ENCODE measurements at regions not wholly inside any gene's neighbourhood (a gene's known extent, or its start where the extent isn't known, plus 50 kb on each side); places are given as distances from the start of the nearest gene placed in this dataset.

DNA sequence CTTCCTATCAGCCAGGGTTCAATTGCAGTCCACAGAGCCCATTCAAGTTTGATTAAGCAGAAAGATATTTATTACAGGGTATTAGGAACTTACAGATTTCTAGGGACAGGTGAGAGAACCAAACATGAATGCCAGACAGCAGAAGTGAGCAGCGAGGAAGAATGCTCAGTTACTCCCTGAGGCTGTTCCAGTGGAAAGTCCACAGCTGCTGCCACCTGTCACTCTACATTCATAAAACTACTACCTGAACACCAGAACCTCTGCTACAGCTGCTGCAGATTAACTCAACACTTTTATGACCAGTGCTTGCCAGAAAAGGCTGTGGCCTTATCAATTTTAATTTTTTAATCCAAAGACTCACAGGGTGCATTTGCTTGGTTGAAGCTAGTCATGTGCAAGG lies 325.4 kb upstream of the ONECUT1 start:
- Histone ChIP-seq H3K27me3 (ENCODE audit: insufficient read depth, low read length) (no peaks in the 10 kb centered on the region), H3K4me3 (ENCODE audit: low read depth, low read length, poor library complexity, severe bottlenecking) (no peak overlapping the region), H3K9me3 (ENCODE audit: low read length) (no peaks in the 10 kb centered on the region), H3K36me3 (ENCODE audit: insufficient read depth, low read length) (no peaks in the 10 kb centered on the region), H3F3A (ENCODE audit: insufficient read depth, low read length) (no peaks in the 10 kb centered on the region), H3K4me1 (ENCODE audit: insufficient read depth, low read length, severe bottlenecking) (no peaks in the 10 kb centered on the region), H3K9me2 (ENCODE audit: low read depth, low read length) (no peaks in the 10 kb centered on the region), H3K79me2 (ENCODE audit: insufficient read depth, low read length) (no peaks in the 10 kb centered on the region), H4K20me1 (ENCODE audit: insufficient read depth, low read length) (no peaks in the 10 kb centered on the region), H3K9ac (ENCODE audit: low read length) (no peak overlapping the region), H2AFZ (ENCODE audit: low read length) (no peak overlapping the region), H3K27ac (ENCODE audit: low read depth, low read length, poor library complexity, severe bottlenecking) (no peak overlapping the region), H3K4me2 (ENCODE audit: low read length) (no peak overlapping the region)
- TF ChIP-seq, protein P1, sequence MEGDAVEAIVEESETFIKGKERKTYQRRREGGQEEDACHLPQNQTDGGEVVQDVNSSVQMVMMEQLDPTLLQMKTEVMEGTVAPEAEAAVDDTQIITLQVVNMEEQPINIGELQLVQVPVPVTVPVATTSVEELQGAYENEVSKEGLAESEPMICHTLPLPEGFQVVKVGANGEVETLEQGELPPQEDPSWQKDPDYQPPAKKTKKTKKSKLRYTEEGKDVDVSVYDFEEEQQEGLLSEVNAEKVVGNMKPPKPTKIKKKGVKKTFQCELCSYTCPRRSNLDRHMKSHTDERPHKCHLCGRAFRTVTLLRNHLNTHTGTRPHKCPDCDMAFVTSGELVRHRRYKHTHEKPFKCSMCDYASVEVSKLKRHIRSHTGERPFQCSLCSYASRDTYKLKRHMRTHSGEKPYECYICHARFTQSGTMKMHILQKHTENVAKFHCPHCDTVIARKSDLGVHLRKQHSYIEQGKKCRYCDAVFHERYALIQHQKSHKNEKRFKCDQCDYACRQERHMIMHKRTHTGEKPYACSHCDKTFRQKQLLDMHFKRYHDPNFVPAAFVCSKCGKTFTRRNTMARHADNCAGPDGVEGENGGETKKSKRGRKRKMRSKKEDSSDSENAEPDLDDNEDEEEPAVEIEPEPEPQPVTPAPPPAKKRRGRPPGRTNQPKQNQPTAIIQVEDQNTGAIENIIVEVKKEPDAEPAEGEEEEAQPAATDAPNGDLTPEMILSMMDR (IDR thresholded peaks at IDR 0.05; ENCODE audit: low read length) = no peak
- TF ChIP-seq EZH2 (IDR thresholded peaks at IDR 0.05; ENCODE audit: borderline replicate concordance, low read length) = no peak

DNA sequence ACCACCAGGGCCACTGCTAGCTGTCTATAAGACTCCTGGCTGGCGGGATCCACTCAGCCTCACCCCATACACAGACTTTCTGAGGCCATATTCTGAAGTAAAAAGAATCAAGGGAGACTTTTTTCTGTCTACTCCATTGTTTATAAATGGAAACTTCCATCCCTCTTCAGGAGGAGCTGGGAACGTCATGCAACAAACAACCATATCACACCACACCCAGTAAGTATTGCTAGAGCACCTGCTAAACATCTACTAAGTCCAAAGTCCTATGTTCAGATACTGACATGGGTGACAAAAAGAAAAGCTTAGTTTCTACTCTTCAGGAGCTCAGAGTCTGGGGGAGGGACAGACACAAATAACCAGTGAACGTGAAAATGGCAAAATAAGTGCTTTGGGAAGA lies 324.8 kb upstream of the ONECUT1 start:
- Histone ChIP-seq H3K4me1 (ENCODE audit: insufficient read depth, low read length, severe bottlenecking) (no peaks in the 10 kb centered on the region), H3K36me3 (ENCODE audit: insufficient read depth, low read length) (no peaks in the 10 kb centered on the region), H3K79me2 (ENCODE audit: insufficient read depth, low read length) (no peaks in the 10 kb centered on the region), H3K9me2 (ENCODE audit: low read depth, low read length) (no peaks in the 10 kb centered on the region), H3K9ac (ENCODE audit: low read length) (no peak overlapping the region), H3F3A (ENCODE audit: insufficient read depth, low read length) (no peaks in the 10 kb centered on the region), H2AFZ (ENCODE audit: low read length) (no peak overlapping the region), H4K20me1 (ENCODE audit: insufficient read depth, low read length) (no peaks in the 10 kb centered on the region), H3K9me3 (ENCODE audit: low read length) (no peaks in the 10 kb centered on the region), H3K27ac (ENCODE audit: low read depth, low read length, poor library complexity, severe bottlenecking) (no peak overlapping the region), H3K27me3 (ENCODE audit: insufficient read depth, low read length) (no peaks in the 10 kb centered on the region), H3K4me3 (ENCODE audit: low read depth, low read length, poor library complexity, severe bottlenecking) (no peak overlapping the region), H3K4me2 (ENCODE audit: low read length) (no peak overlapping the region)
- TF ChIP-seq, protein P1 (IDR thresholded peaks at IDR 0.05; ENCODE audit: low read length) = no peak
- no peak for TF ChIP-seq EZH2 (IDR thresholded peaks at IDR 0.05; ENCODE audit: borderline replicate concordance, low read length)

GRCh38 chr15:53110999-53111398 lies 320.9 kb upstream of the ONECUT1 start:
- no peak for TF ChIP-seq EZH2 (IDR thresholded peaks at IDR 0.05; ENCODE audit: borderline replicate concordance, low read length)
- TF ChIP-seq, protein P1 (IDR thresholded peaks at IDR 0.05; ENCODE audit: low read length) = no peak
- H3K79me2 ChIP-seq (ENCODE audit: insufficient read depth, low read length) = no peaks in the 10 kb centered on the region
- no peak overlapping the region for H3K4me3 ChIP-seq (ENCODE audit: low read depth, low read length, poor library complexity, severe bottlenecking)
- no peaks in the 10 kb centered on the region for H3K9me2 ChIP-seq (ENCODE audit: low read depth, low read length)
- no peaks in the 10 kb centered on the region for H3F3A ChIP-seq (ENCODE audit: insufficient read depth, low read length)
- H3K4me2 ChIP-seq (ENCODE audit: low read length) = no peak overlapping the region
- H3K27ac ChIP-seq (ENCODE audit: low read depth, low read length, poor library complexity, severe bottlenecking) = no peak overlapping the region
- H3K27me3 ChIP-seq (ENCODE audit: insufficient read depth, low read length) = no peaks in the 10 kb centered on the region
- H4K20me1 ChIP-seq (ENCODE audit: insufficient read depth, low read length) = no peaks in the 10 kb centered on the region
- no peaks in the 10 kb centered on the region for H3K9me3 ChIP-seq (ENCODE audit: low read length)
- H3K4me1 ChIP-seq (ENCODE audit: insufficient read depth, low read length, severe bottlenecking) = no peaks in the 10 kb centered on the region
- no peaks in the 10 kb centered on the region for H3K36me3 ChIP-seq (ENCODE audit: insufficient read depth, low read length)
- H3K9ac ChIP-seq (ENCODE audit: low read length) = no peak overlapping the region
- no peak overlapping the region for H2AFZ ChIP-seq (ENCODE audit: low read length)

All from OCI-LY1 (cell line).